ENCODE measurements at regions not wholly inside any gene's neighbourhood (a gene's known extent, or its start where the extent isn't known, plus 50 kb on each side); places are given as distances from the start of the nearest gene placed in this dataset.

DNA sequence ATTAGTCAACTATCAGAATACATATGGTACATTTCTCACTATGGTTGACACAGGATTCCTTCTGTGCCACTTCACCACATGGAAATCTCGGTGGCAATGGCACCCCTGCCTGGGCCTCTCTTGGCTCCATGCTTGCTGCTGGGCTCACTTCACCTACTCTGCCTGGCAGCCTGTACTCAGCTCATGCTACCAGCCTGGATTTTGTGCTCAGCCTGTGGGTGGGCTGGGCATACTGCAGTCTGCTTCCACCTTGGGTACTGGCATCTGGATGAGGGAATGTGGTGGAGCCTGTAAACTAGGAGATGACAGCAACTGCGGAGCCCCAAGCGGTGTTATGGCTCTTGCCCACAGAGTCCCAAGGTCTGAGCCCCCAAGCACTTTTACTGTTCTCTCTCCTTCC lies 604.1 kb downstream of the MTRR start:
- H3K27me3 Mint-ChIP-seq, result no peaks in the 10 kb centered on the region
- no peak overlapping the region for H3K4me3 Mint-ChIP-seq
- H3K4me1 Mint-ChIP-seq, result no peaks in the 10 kb centered on the region
- H3K9me3 Mint-ChIP-seq, result peaks cover 15% of the 10 kb centered on the region
- H3K27ac Mint-ChIP-seq, result no peak overlapping the region
- no peak for ATAC-seq (replicated peaks)
- H3K36me3 Mint-ChIP-seq (ENCODE audit: low read depth), result no peaks in the 10 kb centered on the region

DNA sequence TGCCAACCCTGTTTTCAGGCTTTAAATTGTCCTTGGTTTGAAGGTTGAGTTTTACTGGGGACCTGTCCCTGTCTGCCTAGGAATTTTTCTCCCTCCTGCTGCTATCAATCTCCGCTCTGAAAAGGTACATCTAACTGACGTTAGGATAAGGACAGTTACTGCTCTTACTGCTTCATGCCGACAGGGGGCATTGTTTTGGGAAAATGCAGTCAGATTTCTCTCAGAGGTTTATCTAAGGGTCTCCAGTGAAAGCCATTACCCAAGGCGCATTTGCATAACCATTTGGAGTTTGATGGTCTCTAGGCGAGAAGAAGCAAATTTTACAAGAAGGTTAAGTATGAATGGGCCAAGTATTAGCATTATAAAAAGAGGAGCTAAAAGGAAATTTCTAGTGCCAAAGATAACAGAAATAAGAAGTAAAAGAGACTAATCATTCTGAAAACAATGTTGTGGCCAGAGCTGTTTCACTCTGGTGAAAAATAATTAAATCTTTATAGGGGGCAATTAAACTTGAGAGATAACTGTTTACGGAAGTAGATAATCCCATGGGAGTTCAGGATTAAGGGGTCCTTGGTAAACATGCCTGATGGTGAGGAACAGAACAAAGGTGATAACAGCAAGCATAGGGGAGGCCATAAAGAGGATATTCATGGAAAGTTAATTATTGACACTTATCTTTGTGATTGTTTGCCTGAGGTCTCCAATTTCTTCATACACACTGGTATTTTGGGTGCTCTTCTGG lies 605.0 kb downstream of the MTRR start:
- H3K27me3 Mint-ChIP-seq, result no peaks in the 10 kb centered on the region
- no peak for ATAC-seq (replicated peaks)
- no peaks in the 10 kb centered on the region for H3K36me3 Mint-ChIP-seq (ENCODE audit: low read depth)
- H3K4me3 Mint-ChIP-seq, result no peak overlapping the region
- H3K27ac Mint-ChIP-seq, result no peak overlapping the region
- H3K9me3 Mint-ChIP-seq, result peaks cover 15% of the 10 kb centered on the region
- no peaks in the 10 kb centered on the region for H3K4me1 Mint-ChIP-seq

DNA sequence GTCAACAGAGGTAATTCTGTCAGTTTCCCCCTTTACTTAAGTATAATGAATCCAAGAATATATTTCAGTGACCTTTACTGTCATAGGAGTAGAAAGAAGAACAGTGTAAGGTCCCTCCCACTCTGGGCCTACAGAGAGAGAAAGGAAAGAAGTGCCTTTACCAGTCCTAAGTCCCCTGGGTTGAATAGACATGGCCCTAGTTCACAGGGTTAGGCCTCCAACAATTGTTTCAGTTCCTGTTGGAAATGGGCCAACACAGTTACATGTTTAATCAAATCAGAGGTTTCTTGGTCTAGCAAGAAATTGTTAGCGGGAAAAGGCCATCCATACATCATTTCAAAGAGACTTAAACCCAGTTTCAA lies 605.6 kb downstream of the MTRR start:
- ATAC-seq (replicated peaks), result no peak
- no peaks in the 10 kb centered on the region for H3K4me1 Mint-ChIP-seq
- no peak overlapping the region for H3K27ac Mint-ChIP-seq
- H3K9me3 Mint-ChIP-seq, result peaks cover 15% of the 10 kb centered on the region
- no peaks in the 10 kb centered on the region for H3K27me3 Mint-ChIP-seq
- H3K36me3 Mint-ChIP-seq (ENCODE audit: low read depth), result no peaks in the 10 kb centered on the region
- no peak overlapping the region for H3K4me3 Mint-ChIP-seq

DNA sequence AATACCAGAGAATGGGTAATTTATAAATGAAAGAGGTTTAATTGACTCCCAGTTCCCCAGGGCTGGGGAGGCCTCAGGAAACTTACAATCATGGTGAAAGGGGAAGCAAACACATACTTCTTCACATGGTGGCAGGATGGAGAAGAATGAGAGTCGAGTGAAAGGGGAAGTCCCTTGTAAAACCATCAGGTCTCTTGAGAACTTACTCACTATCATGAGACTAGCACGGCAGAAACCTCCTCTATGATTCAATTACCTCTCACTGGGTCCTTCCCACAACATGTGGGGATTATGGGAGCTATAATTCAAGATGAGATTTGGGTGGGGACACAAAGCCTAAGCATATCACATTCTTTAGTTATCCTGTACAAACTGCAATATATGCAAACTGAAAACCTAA lies 609.4 kb downstream of the MTRR start:
- Mint-ChIP-seq H3K36me3 (ENCODE audit: low read depth) (no peaks in the 10 kb centered on the region), H3K9me3 (no peaks in the 10 kb centered on the region), H3K4me3 (no peak overlapping the region), H3K27me3 (no peaks in the 10 kb centered on the region), H3K4me1 (no peaks in the 10 kb centered on the region), H3K27ac (no peak overlapping the region)
- ATAC-seq (replicated peaks), result peak; percentile 58

DNA sequence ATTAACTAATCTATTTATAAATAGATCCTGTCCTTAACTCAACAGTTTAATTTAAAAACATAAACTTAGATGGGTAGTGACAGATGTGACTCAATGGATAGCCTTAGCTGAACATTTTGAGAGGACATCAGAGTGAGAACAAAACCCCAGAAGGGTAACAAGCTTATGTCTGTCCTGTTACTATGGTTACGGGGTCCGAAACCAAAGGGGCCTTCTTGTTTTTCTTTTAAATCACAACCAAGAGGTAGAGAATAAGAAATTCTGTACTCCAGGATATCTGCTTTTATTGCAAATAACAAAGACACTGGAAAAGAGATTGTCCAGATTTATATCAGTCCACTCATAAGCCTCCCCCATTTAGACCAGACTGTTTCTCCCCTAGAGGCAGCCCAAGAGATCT lies 612.1 kb downstream of the MTRR start:
- H3K4me3 Mint-ChIP-seq, result no peak overlapping the region
- H3K27me3 Mint-ChIP-seq, result no peaks in the 10 kb centered on the region
- H3K36me3 Mint-ChIP-seq (ENCODE audit: low read depth), result no peaks in the 10 kb centered on the region
- H3K9me3 Mint-ChIP-seq, result no peaks in the 10 kb centered on the region
- H3K4me1 Mint-ChIP-seq, result no peaks in the 10 kb centered on the region
- H3K27ac Mint-ChIP-seq, result no peak overlapping the region
- ATAC-seq (replicated peaks), result no peak

DNA sequence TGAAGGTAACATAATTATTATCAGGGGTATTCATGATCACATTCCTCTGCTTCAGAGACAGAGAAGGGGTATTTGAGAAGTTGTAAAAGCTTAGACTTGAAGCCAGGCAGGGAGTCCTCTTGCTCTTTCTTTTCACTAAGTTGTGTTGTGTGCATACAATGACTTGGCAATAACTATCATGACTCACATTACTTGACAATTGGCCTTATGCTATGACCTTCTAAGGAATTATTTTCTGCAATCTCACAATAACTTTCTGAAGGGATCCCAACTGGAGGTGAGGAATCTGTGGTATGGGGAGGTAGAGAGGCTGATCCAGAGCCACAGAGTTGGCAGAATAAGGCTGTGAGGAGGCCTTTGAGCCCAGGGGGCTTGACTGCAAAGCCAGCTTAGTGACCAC lies 622.3 kb downstream of the MTRR start:
- no peak overlapping the region for H3K27ac Mint-ChIP-seq

DNA sequence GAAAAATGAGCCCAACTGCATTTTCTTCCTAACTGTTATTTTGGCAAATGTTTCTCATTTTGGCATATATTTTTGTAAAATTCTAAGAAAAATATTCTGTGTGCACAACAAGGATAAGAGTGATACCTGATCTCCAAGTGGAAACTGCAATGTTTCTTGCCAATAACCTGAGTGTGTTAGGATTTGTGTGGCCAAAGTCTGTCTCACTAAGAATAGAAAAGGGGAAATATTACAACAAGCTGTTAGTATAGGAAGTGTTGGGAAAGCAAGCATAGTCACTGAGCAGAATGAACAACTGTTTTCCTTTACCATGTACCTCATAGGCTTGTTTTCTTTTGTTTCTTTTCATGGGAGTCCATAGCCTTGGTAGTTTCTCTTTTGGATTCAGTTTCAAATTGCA lies 624.2 kb downstream of the MTRR start:
- no peak overlapping the region for H3K27ac Mint-ChIP-seq
- ATAC-seq (replicated peaks), result no peak
- H3K9me3 Mint-ChIP-seq, result peaks cover 27% of the 10 kb centered on the region
- H3K4me3 Mint-ChIP-seq, result no peak overlapping the region
- no peaks in the 10 kb centered on the region for H3K36me3 Mint-ChIP-seq (ENCODE audit: low read depth)
- no peaks in the 10 kb centered on the region for H3K4me1 Mint-ChIP-seq
- H3K27me3 Mint-ChIP-seq, result peaks cover 4% of the 10 kb centered on the region

More for the DNA sequence above, 622.3 kb downstream of the MTRR start:
- H3K36me3 Mint-ChIP-seq (ENCODE audit: low read depth), result no peaks in the 10 kb centered on the region
- peaks cover 17% of the 10 kb centered on the region for H3K9me3 Mint-ChIP-seq
- no peaks in the 10 kb centered on the region for H3K4me1 Mint-ChIP-seq
- no peak for ATAC-seq (replicated peaks)
- peaks cover 4% of the 10 kb centered on the region for H3K27me3 Mint-ChIP-seq
- H3K4me3 Mint-ChIP-seq, result no peak overlapping the region

DNA sequence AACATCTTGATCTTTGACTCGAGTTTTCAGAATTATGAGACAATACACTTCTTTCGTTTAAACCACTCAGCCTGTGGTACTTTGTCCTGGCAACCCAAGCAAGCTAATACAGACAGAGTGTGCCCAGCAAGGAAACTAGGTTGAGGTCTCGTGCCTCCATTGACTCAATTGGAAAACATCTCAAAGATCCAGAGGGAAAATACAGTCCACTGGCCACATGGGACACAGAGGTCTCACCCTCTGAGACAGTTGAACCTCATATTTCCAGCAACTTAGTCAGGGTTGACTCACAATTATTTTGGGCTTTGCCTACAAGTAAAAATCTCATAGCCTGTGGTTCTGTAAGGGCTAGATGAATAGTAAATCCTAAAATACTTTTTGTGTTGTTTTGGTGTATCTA lies 631.5 kb downstream of the MTRR start:
- H3K36me3 Mint-ChIP-seq (ENCODE audit: low read depth), result no peaks in the 10 kb centered on the region
- no peak overlapping the region for H3K4me3 Mint-ChIP-seq
- ATAC-seq (replicated peaks), result no peak

DNA sequence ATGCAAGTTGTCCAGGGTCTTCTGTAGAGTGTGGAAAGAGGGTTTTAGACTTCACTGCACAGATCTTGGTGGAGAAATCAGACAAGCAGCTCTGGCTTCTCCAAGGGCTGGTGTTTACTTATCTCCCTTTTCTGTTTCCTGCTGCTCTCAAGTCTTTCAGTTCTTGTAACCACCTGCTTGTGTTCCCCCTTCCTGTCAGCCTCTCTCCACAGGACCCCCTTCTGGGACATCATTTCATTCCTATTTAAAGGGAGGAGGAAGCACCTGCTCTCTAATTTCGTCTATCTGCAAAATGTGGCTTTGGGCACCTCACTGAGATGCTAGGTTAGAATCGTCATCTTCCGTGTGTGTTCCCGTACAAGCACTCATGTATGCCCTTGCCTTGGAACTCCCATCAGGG lies 636.2 kb downstream of the MTRR start:
- ATAC-seq (replicated peaks), result no peak
- Mint-ChIP-seq H3K36me3 (ENCODE audit: low read depth) (no peaks in the 10 kb centered on the region), H3K27me3 (no peaks in the 10 kb centered on the region), H3K27ac (no peak overlapping the region), H3K4me3 (no peak overlapping the region), H3K4me1 (no peaks in the 10 kb centered on the region), H3K9me3 (peaks cover 1% of the 10 kb centered on the region)

More for the DNA sequence above, 631.5 kb downstream of the MTRR start:
- Mint-ChIP-seq H3K27ac (no peak overlapping the region), H3K9me3 (peaks cover 13% of the 10 kb centered on the region), H3K27me3 (no peaks in the 10 kb centered on the region), H3K4me1 (no peaks in the 10 kb centered on the region)

DNA sequence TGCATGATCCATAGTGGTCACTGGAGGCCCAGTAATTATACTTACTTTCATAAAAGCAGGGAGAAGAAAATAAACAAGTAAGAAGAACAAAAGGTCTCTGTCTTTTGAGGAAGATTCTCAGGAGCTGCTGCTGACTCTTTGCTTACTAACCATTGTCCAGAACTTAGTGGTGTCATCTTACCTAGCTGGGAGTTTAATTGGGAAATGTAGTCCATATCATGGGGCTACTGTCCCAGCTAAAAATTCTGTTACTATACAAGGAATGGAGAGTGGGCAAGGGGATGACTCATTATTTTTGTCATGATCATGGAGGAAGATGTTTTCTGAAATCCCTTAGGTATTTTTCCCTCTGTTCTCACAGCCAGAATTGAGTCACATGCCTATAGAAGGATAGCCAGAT lies 639.3 kb downstream of the MTRR start:
- H3K4me3 Mint-ChIP-seq, result no peak overlapping the region
- ATAC-seq (replicated peaks), result no peak
- H3K9me3 Mint-ChIP-seq, result peaks cover 8% of the 10 kb centered on the region
- no peaks in the 10 kb centered on the region for H3K27me3 Mint-ChIP-seq
- no peaks in the 10 kb centered on the region for H3K4me1 Mint-ChIP-seq
- H3K36me3 Mint-ChIP-seq (ENCODE audit: low read depth), result no peaks in the 10 kb centered on the region
- no peak overlapping the region for H3K27ac Mint-ChIP-seq

DNA sequence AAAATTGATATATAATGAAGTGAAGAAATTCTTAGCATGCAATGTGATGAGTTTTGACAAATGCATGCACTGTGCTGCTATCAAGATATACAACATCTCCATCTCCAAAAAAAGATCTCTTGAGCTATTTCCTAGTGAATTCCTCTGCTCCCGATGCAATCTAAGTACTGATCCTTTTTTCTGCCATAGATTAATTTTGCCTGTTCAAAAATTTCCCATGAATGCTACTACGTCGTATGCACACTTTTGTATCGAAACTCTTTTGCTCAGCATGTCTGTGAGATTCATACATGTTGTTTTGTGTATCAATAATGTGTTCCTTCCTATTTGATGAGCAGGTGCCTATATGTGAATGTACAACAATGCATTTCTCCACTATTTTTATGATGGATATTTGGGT lies 647.4 kb downstream of the MTRR start:
- Mint-ChIP-seq H3K4me1 (no peaks in the 10 kb centered on the region), H3K27me3 (peaks cover 4% of the 10 kb centered on the region), H3K27ac (no peak overlapping the region), H3K4me3 (no peak overlapping the region), H3K36me3 (ENCODE audit: low read depth) (no peaks in the 10 kb centered on the region), H3K9me3 (peaks cover 3% of the 10 kb centered on the region)
- no peak for ATAC-seq (replicated peaks)

DNA sequence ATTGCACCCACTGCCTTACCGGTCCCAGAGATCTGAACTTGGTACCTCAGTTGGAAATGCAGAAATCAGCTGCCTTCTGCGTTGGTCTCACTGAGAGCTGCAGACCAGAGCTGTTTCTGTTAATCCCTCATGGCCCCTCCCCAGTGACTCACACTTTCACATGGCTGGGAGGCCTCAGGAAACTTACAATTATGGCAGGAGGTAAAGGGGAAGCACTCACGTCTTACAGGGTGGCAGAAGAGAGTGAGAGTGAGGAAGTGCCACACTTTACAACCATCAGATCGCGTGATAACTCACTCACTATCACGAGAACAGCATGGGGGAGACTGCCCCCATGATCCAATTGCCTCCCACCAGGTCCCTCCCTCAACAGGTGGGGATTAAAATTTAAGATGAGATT lies 648.5 kb downstream of the MTRR start:
- Mint-ChIP-seq H3K27ac (no peak overlapping the region), H3K4me3 (no peak overlapping the region)

DNA sequence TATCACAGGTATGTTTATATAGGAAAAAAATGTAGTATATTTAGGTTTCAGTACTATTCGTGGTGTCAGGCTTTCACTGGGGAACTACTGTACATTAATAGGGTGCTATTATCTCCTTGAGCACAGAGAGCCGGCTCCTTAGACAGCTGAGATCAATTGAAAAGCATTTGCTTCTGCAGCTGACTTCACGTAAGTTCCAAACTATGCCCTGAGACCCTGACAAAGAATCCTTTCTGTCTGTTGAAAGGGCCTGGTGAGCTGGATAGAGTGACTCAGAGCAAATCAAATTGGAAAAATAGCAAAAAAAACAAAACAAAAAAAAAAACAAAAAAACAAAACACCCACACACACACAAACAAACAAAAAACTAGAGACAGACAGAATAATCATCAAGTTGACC lies 652.0 kb downstream of the MTRR start:
- Mint-ChIP-seq H3K4me3 (no peak overlapping the region), H3K9me3 (no peaks in the 10 kb centered on the region), H3K4me1 (no peaks in the 10 kb centered on the region), H3K27me3 (peaks cover 4% of the 10 kb centered on the region), H3K27ac (no peak overlapping the region), H3K36me3 (ENCODE audit: low read depth) (no peaks in the 10 kb centered on the region)
- ATAC-seq (replicated peaks), result no peak

More for the DNA sequence above, 648.5 kb downstream of the MTRR start:
- ATAC-seq (replicated peaks), result no peak
- Mint-ChIP-seq H3K27me3 (peaks cover 4% of the 10 kb centered on the region), H3K9me3 (peaks cover 2% of the 10 kb centered on the region), H3K4me1 (no peaks in the 10 kb centered on the region), H3K36me3 (ENCODE audit: low read depth) (no peaks in the 10 kb centered on the region)

DNA sequence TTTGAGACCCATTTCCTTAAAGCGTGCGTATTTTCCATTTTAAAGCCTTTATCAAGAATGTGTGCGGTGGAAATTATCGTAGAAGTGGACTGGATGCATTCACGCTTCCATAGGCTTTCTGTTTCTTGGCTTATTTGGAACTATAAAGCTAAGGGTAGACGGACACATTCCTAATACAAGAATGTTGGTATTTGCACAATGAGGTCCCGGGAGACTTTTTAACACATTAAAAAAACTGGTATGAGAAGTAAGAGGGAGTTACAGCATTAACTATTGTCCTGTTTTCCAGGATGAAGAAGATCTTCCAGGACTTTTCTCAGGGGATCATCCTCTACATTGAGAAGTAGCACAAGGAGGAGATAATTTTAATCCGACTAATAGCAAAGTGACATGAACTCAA lies 653.0 kb downstream of the MTRR start:
- H3K4me3 Mint-ChIP-seq, result no peak overlapping the region
- H3K9me3 Mint-ChIP-seq, result no peaks in the 10 kb centered on the region
- no peak for ATAC-seq (replicated peaks)
- no peaks in the 10 kb centered on the region for H3K36me3 Mint-ChIP-seq (ENCODE audit: low read depth)
- H3K27ac Mint-ChIP-seq, result no peak overlapping the region
- H3K27me3 Mint-ChIP-seq, result peaks cover 4% of the 10 kb centered on the region
- H3K4me1 Mint-ChIP-seq, result no peaks in the 10 kb centered on the region

DNA sequence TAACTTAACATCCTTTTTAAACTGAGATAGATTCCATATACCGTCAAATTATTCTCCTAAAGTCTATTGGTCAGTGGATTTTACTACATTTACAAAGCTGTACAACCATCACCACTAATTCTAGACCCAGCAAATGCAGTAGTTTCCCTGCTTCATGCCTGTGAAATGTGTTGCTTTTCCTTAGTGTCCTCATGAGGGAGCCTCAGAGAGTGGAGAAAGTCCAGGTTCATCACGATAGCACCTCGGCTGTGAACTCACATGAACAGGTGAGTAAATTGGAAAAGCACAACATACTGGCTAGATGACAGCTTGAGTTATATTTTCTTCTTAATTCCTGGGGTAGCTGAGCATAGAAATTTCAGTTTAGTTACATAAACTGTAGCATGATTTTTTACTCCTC lies 653.7 kb downstream of the MTRR start:
- peaks cover 4% of the 10 kb centered on the region for H3K27me3 Mint-ChIP-seq
- no peaks in the 10 kb centered on the region for H3K36me3 Mint-ChIP-seq (ENCODE audit: low read depth)
- no peak for ATAC-seq (replicated peaks)
- no peaks in the 10 kb centered on the region for H3K4me1 Mint-ChIP-seq
- no peak overlapping the region for H3K27ac Mint-ChIP-seq
- H3K9me3 Mint-ChIP-seq, result no peaks in the 10 kb centered on the region
- H3K4me3 Mint-ChIP-seq, result no peak overlapping the region

DNA sequence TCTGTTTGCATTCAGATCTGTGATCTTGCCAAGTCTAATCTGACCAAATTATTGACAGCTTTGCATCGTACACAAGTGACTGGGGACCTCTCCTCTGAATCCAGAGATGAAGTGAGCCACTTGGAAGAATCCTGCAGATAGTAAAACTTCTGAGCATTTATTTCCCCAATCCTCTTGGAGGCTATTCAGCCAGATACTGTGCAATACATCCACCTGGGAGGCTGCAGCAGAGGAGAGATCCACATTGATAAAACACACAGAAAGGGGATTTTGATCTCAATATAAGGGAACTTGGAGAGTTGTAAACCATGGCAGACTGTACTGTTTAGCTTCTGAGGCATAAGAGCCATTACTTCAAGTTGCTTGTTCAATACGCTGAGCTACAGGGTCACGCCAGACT lies 654.6 kb downstream of the MTRR start:
- Mint-ChIP-seq H3K4me3 (no peak overlapping the region), H3K27ac (no peak overlapping the region), H3K27me3 (peaks cover 4% of the 10 kb centered on the region), H3K4me1 (no peaks in the 10 kb centered on the region), H3K9me3 (no peaks in the 10 kb centered on the region), H3K36me3 (ENCODE audit: low read depth) (no peaks in the 10 kb centered on the region)
- no peak for ATAC-seq (replicated peaks)
